ENCODE measurements at regions not wholly inside any gene's neighbourhood (a gene's known extent, or its start where the extent isn't known, plus 50 kb on each side); places are given as distances from the start of the nearest gene placed in this dataset.

GRCh38 chr13:44068169-44068568, 188.5 kb downstream of the LACC1 start:
- Mint-ChIP-seq H3K27me3 (ENCODE audit: low read depth) (peaks cover 5% of the 10 kb centered on the region), H3K4me3 (no peak overlapping the region), H3K36me3 (ENCODE audit: insufficient read depth) (no peaks in the 10 kb centered on the region), H3K9me3 (peaks cover 15% of the 10 kb centered on the region), H3K4me1 (ENCODE audit: low read depth) (no peaks in the 10 kb centered on the region)
- DNase-seq (no peak), ATAC-seq (no peak)

- H3K4me3 Mint-ChIP-seq = no peak overlapping the region
- H3K9me3 Mint-ChIP-seq = peaks cover 15% of the 10 kb centered on the region
- H3K36me3 Mint-ChIP-seq (ENCODE audit: insufficient read depth) = no peaks in the 10 kb centered on the region
- no peak for DNase-seq
- H3K4me1 Mint-ChIP-seq (ENCODE audit: low read depth) = no peaks in the 10 kb centered on the region
- no peak for ATAC-seq
- peaks cover 5% of the 10 kb centered on the region for H3K27me3 Mint-ChIP-seq (ENCODE audit: low read depth)
Observed at GRCh38 chr13:44068737-44069136, 189.0 kb downstream of the LACC1 start.

GRCh38 chr13:44072536-44072935, 192.8 kb downstream of the LACC1 start:
- DNase-seq (no peak), ATAC-seq (no peak)
- H3K27me3 Mint-ChIP-seq (ENCODE audit: low read depth) = no peaks in the 10 kb centered on the region
- H3K4me1 Mint-ChIP-seq (ENCODE audit: low read depth) = no peaks in the 10 kb centered on the region
- peaks cover 15% of the 10 kb centered on the region for H3K9me3 Mint-ChIP-seq
- H3K4me3 Mint-ChIP-seq = no peak overlapping the region
- H3K36me3 Mint-ChIP-seq (ENCODE audit: insufficient read depth) = no peaks in the 10 kb centered on the region

GRCh38 chr13:44074611-44075010, 194.9 kb downstream of the LACC1 start:
- no peaks in the 10 kb centered on the region for H3K27me3 Mint-ChIP-seq (ENCODE audit: low read depth)
- no peak overlapping the region for H3K4me3 Mint-ChIP-seq
- H3K4me1 Mint-ChIP-seq (ENCODE audit: low read depth) = no peaks in the 10 kb centered on the region
- ATAC-seq = no peak
- DNase-seq = no peak
- peaks cover 15% of the 10 kb centered on the region for H3K9me3 Mint-ChIP-seq
- no peaks in the 10 kb centered on the region for H3K36me3 Mint-ChIP-seq (ENCODE audit: insufficient read depth)

- H3K9me3 Mint-ChIP-seq = peaks cover 15% of the 10 kb centered on the region
- no peaks in the 10 kb centered on the region for H3K27me3 Mint-ChIP-seq (ENCODE audit: low read depth)
- H3K4me1 Mint-ChIP-seq (ENCODE audit: low read depth) = no peaks in the 10 kb centered on the region
- no peak overlapping the region for H3K4me3 Mint-ChIP-seq
- ATAC-seq = no peak
- no peak for DNase-seq
- H3K36me3 Mint-ChIP-seq (ENCODE audit: insufficient read depth) = no peaks in the 10 kb centered on the region
Observed at GRCh38 chr13:44075113-44075512, 195.4 kb downstream of the LACC1 start.

GRCh38 chr13:44078806-44079376, 199.2 kb downstream of the LACC1 start:
- Mint-ChIP-seq H3K9me3 (peaks cover 6% of the 10 kb centered on the region), H3K36me3 (ENCODE audit: insufficient read depth) (no peaks in the 10 kb centered on the region), H3K4me3 (no peak overlapping the region), H3K27me3 (ENCODE audit: low read depth) (no peaks in the 10 kb centered on the region), H3K4me1 (ENCODE audit: low read depth) (no peaks in the 10 kb centered on the region)
- ATAC-seq (no peak), DNase-seq (no peak)

GRCh38 chr13:44079413-44080205, 199.9 kb downstream of the LACC1 start:
- Mint-ChIP-seq H3K27me3 (ENCODE audit: low read depth) (no peaks in the 10 kb centered on the region), H3K36me3 (ENCODE audit: insufficient read depth) (no peaks in the 10 kb centered on the region)

GRCh38 chr13:44084146-44084545, 204.4 kb downstream of the LACC1 start:
- no peak for ATAC-seq
- Mint-ChIP-seq H3K4me1 (ENCODE audit: low read depth) (peaks cover 4% of the 10 kb centered on the region), H3K9me3 (peaks cover 6% of the 10 kb centered on the region), H3K27me3 (ENCODE audit: low read depth) (peaks cover 8% of the 10 kb centered on the region), H3K36me3 (ENCODE audit: insufficient read depth) (no peaks in the 10 kb centered on the region), H3K4me3 (no peak overlapping the region)
- no peak for DNase-seq

More at GRCh38 chr13:44079413-44080205, 199.9 kb downstream of the LACC1 start:
- DNase-seq (no peak), ATAC-seq (no peak)
- H3K4me3 Mint-ChIP-seq = no peak overlapping the region
- peaks cover 6% of the 10 kb centered on the region for H3K9me3 Mint-ChIP-seq
- no peaks in the 10 kb centered on the region for H3K4me1 Mint-ChIP-seq (ENCODE audit: low read depth)

GRCh38 chr13:44086389-44086788, 206.7 kb downstream of the LACC1 start:
- ATAC-seq (no peak), DNase-seq (no peak)
- H3K4me3 Mint-ChIP-seq = no peak overlapping the region
- H3K36me3 Mint-ChIP-seq (ENCODE audit: insufficient read depth) = no peaks in the 10 kb centered on the region
- peaks cover 8% of the 10 kb centered on the region for H3K27me3 Mint-ChIP-seq (ENCODE audit: low read depth)
- peaks cover 9% of the 10 kb centered on the region for H3K9me3 Mint-ChIP-seq
- H3K4me1 Mint-ChIP-seq (ENCODE audit: low read depth) = peaks cover 9% of the 10 kb centered on the region

GRCh38 chr13:44088411-44088810, 208.7 kb downstream of the LACC1 start:
- H3K27me3 Mint-ChIP-seq (ENCODE audit: low read depth) = peaks cover 8% of the 10 kb centered on the region
- no peak overlapping the region for H3K4me3 Mint-ChIP-seq
- DNase-seq (no peak), ATAC-seq (peak in 1 of 2 donors; percentile 11)
- peaks cover 13% of the 10 kb centered on the region for H3K4me1 Mint-ChIP-seq (ENCODE audit: low read depth)
- H3K36me3 Mint-ChIP-seq (ENCODE audit: insufficient read depth) = no peaks in the 10 kb centered on the region
- H3K9me3 Mint-ChIP-seq = peaks cover 5% of the 10 kb centered on the region

GRCh38 chr13:44088991-44089413, 209.3 kb downstream of the LACC1 start:
- DNase-seq = no peak
- Mint-ChIP-seq H3K9me3 (peaks cover 5% of the 10 kb centered on the region), H3K4me3 (no peak overlapping the region), H3K36me3 (ENCODE audit: insufficient read depth) (no peaks in the 10 kb centered on the region), H3K27me3 (ENCODE audit: low read depth) (peaks cover 8% of the 10 kb centered on the region), H3K4me1 (ENCODE audit: low read depth) (peaks cover 13% of the 10 kb centered on the region)
- ATAC-seq = peak; percentile 63 to 81

- Mint-ChIP-seq H3K4me3 (no peak overlapping the region), H3K36me3 (ENCODE audit: insufficient read depth) (no peaks in the 10 kb centered on the region), H3K4me1 (ENCODE audit: low read depth) (peaks cover 13% of the 10 kb centered on the region), H3K9me3 (peaks cover 5% of the 10 kb centered on the region), H3K27me3 (ENCODE audit: low read depth) (peaks cover 11% of the 10 kb centered on the region)
- no peak for DNase-seq
- no peak for ATAC-seq
Observed at GRCh38 chr13:44089452-44089851, 209.7 kb downstream of the LACC1 start.

- peaks cover 5% of the 10 kb centered on the region for H3K9me3 Mint-ChIP-seq
- peaks cover 13% of the 10 kb centered on the region for H3K4me1 Mint-ChIP-seq (ENCODE audit: low read depth)
- peaks cover 11% of the 10 kb centered on the region for H3K27me3 Mint-ChIP-seq (ENCODE audit: low read depth)
- DNase-seq (no peak), ATAC-seq (no peak)
- no peaks in the 10 kb centered on the region for H3K36me3 Mint-ChIP-seq (ENCODE audit: insufficient read depth)
- no peak overlapping the region for H3K4me3 Mint-ChIP-seq
Observed at GRCh38 chr13:44092078-44092970, 212.6 kb downstream of the LACC1 start.

Measured in activated T-cell treated with anti-CD3 and anti-CD28 coated beads, Interleukin-2, amount 50 U/mL, for 4 hours (primary cell).